Endothelial cell of umbilical vein (primary cell): ENCODE measurements at regions not wholly inside any gene's neighbourhood (a gene's known extent, or its start where the extent isn't known, plus 50 kb on each side); places are given as distances from the start of the nearest gene placed in this dataset.
A peak's percentile ranks its signal among the peaks of the same experiment; 100 is the strongest.

ENCODE experiments used
- BruUV-seq: library from RNA; stranded (reverse); fragments of 400-500 nt; replicated peaks from 2 replicates; lab custom pipeline; 2021; lab: Mats Ljungman, UMichigan
- CTCF ChIA-PET: fragments of 300-600, 350-600 bp; sonication (Branson Sonifier 250); formaldehyde crosslinking; loops from one replicate; lab custom pipeline; 2021; ENCODE audit warnings: antibody characterized with exemption, inconsistent platforms; lab: Charles Lee
- POLR2A ChIA-PET: fragments of 300-600, 350-600 bp; sonication (Branson Sonifier 250); formaldehyde crosslinking; loops from one replicate; lab custom pipeline; 2021; ENCODE audit warnings: antibody characterized with exemption, inconsistent platforms; lab: Charles Lee
- DNase-seq: peaks from one replicate; pipeline ENCODE4 v3.0.0-alpha.2; 2011; ENCODE audit warnings: low read depth, low spot score
- FAIRE-seq: peaks from 2 replicates; lab custom pipeline; 2011; peaks lifted over from hg19 to GRCh38; lab: Jason Lieb, UNC
- H2AFZ ChIP-seq: 2 replicates; pipeline ENCODE4 v1.6.0; 2012; ENCODE audit warnings: low read depth, low read length, control low read depth, inconsistent platforms
- H3K27ac ChIP-seq: 2 replicates; pipeline ENCODE4 v1.5.1; 2011; ENCODE audit warnings: low read depth, mild to moderate bottlenecking, control low read depth, low read length, moderate library complexity; ENCODE audit not compliant: insufficient read depth
- H3K27me3 ChIP-seq, 2 experiments: 2 replicates each; pipeline versions ENCODE4 v1.6.0 to v1.6.1; 2011; ENCODE audit warnings: low read length in 2 of 2, mixed read lengths in 1 of 2; ENCODE audit not compliant: control insufficient read depth in 2 of 2, insufficient read depth in 2 of 2
- H3K36me3 ChIP-seq, 2 experiments: 2 replicates in 1 of 2; 3 replicates in 1 of 2; pipeline ENCODE4 v1.5.1; 2011; ENCODE audit warnings: low read length in 2 of 2, mild to moderate bottlenecking in 1 of 2, moderate library complexity in 1 of 2; ENCODE audit not compliant: control insufficient read depth in 2 of 2, insufficient read depth in 2 of 2; ENCODE audit errors: extremely low read depth in 1 of 2
- H3K4me1 ChIP-seq: 3 replicates; pipeline ENCODE4 v1.5.1; 2011; ENCODE audit warnings: mild to moderate bottlenecking, low read length; ENCODE audit not compliant: control insufficient read depth, insufficient read depth; ENCODE audit errors: extremely low read depth
- H3K4me2 ChIP-seq: 2 replicates; pipeline ENCODE4 v1.6.1; 2011; ENCODE audit warnings: low read length, control low read depth, mixed read lengths; ENCODE audit not compliant: insufficient read depth
- H3K4me3 ChIP-seq, 3 experiments: fragments of 200-600 bp in 1 of 3; sonication (generic), shearing (Covaris generic) in 1 of 3; replicated peaks in 1 of 3; 2 replicates each; pipeline ENCODE4 v1.5.1; 2011 to 2016; ENCODE audit warnings: control low read depth in 3 of 3, low read length in 3 of 3, mild to moderate bottlenecking in 2 of 3, inconsistent platforms in 1 of 3, low read depth in 1 of 3, moderate library complexity in 1 of 3; ENCODE audit not compliant: insufficient read depth in 1 of 3
- H3K79me2 ChIP-seq: 2 replicates; pipeline ENCODE4 v1.6.0; 2012; ENCODE audit warnings: low read length, inconsistent platforms; ENCODE audit not compliant: control insufficient read depth, insufficient read depth
- H3K9ac ChIP-seq: replicated peaks from 2 replicates; pipeline ENCODE3; 2011; ENCODE audit warnings: low read length, control low read depth; ENCODE audit not compliant: insufficient read depth; ENCODE audit errors: extremely low read depth
- H3K9me1 ChIP-seq: replicated peaks from 3 replicates; pipeline ENCODE4 v1.6.0; 2011; ENCODE audit warnings: mild to moderate bottlenecking, low read length; ENCODE audit not compliant: control insufficient read depth, insufficient read depth; ENCODE audit errors: extremely low read depth
- H3K9me3 ChIP-seq: replicated peaks from 2 replicates; pipeline ENCODE4 v1.5.1; 2012; ENCODE audit warnings: low read length, inconsistent platforms; ENCODE audit not compliant: control insufficient read depth, insufficient read depth
- H4K20me1 ChIP-seq: replicated peaks from 2 replicates; pipeline ENCODE3; 2011; ENCODE audit warnings: mild to moderate bottlenecking, low read length; ENCODE audit not compliant: control insufficient read depth, insufficient read depth; ENCODE audit errors: extremely low read depth
- CTCF ChIP-seq, 2 donors: IDR thresholded peaks; 1 replicate in 1 of 2; 2 replicates in 1 of 2; pipeline ENCODE4 v1.5.1; 2011; ENCODE audit warnings: low read length in 2 of 2, mild to moderate bottlenecking in 2 of 2, moderate library complexity in 2 of 2, control low read depth in 1 of 2, inconsistent platforms in 1 of 2, low read depth in 1 of 2; ENCODE audit not compliant: insufficient read depth in 1 of 2; ENCODE audit errors: extremely low read depth in 1 of 2
- EZH2 ChIP-seq: IDR thresholded peaks from 2 replicates; pipeline ENCODE4 v1.6.1; 2012; ENCODE audit warnings: borderline replicate concordance, low read depth, mild to moderate bottlenecking, moderate library complexity, low read length, inconsistent platforms; ENCODE audit not compliant: severe bottlenecking
- FOS ChIP-seq: IDR thresholded peaks from 2 replicates; pipeline ENCODE4 v1.6.1; 2011; ENCODE audit warnings: mild to moderate bottlenecking, low read length, moderate library complexity, borderline replicate concordance; ENCODE audit not compliant: insufficient read depth
- GATA2 ChIP-seq: IDR thresholded peaks from 2 replicates; pipeline ENCODE4 v1.7.0; 2011; ENCODE audit warnings: low read depth, mild to moderate bottlenecking, moderate library complexity, mixed read lengths, low read length; ENCODE audit not compliant: insufficient read length, insufficient read depth
- JUN ChIP-seq: IDR thresholded peaks from 2 replicates; pipeline ENCODE4 v1.6.1; 2011; ENCODE audit warnings: borderline replicate concordance, low read depth; ENCODE audit not compliant: insufficient read length, insufficient read depth
- MYC ChIP-seq: IDR thresholded peaks from one replicate; pipeline ENCODE4 v1.6.1; 2011; ENCODE audit warnings: mild to moderate bottlenecking, low read depth, low read length
- POLR2A ChIP-seq: IDR thresholded peaks from 2 replicates; pipeline ENCODE4 v1.6.1; 2012; ENCODE audit warnings: low read depth, mild to moderate bottlenecking, control low read depth, low read length
- POLR2AphosphoS5 ChIP-seq: IDR thresholded peaks from 2 replicates; pipeline ENCODE4 v1.6.1; 2012; ENCODE audit warnings: low read depth, mild to moderate bottlenecking, control low read depth, low read length, moderate library complexity; ENCODE audit not compliant: insufficient read depth
- dilution Hi-C: fragments of 300-500 bp; cut with MboI; formaldehyde crosslinking; loops from one replicate; pipeline ENCODE4 v1.15.0; 2019; ENCODE audit warnings: low sequenced_read_pairs; ENCODE audit not compliant: extremely low pct_ligation_motif_present
- intact Hi-C: fragments of 100-400 bp; cut with micrococcal nuclease; formaldehyde crosslinking; loops from one replicate; pipeline ENCODE4 v1.10.0; 2022
- TF ChIP-seq, protein P1 (sequence below): IDR thresholded peaks from 2 replicates; pipeline ENCODE4 v1.6.1; 2011; ENCODE audit not compliant: insufficient read depth, insufficient read length

DNA sequence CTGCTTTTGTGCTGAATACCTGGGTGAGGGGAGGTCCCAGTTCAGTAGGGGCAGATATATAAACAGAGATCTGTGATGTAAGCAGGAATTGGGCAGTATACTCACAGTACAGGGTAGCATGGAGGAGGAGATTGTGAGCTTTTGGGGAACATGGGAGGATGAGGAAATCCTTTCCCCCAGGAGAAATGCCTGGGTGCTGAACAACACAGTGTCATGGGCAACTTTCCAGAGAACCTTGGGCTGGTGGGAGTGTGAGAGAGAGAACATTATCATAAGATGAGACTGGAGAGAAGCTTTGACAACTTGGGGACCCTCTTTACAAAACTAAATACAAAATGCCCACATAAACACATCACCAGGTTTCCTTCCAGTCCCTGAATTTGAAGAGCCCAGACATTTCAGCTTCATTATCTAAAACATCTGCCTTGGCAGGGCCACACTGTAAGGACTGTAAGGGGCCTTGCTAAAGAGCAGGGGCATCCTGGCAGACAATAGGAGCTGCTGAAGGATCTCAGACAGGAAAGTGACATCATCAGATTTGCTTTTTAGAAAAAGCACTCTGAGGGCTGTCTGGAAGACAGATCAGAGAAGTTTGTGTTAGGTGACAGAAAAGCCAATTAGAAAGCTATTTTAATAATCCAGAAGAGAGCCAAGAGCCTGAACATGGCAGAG, 105.1 kb upstream of the FOXN2 start:
- CTCF ChIA-PET, result interaction anchor here (0.5 to 2.3 kb wide), 4 partner anchors 11 to 103 kb away, joined by 3 to 7 read pairs (median 6); no protein-coding TSS in a partner anchor
- peak; percentile 88 for FAIRE-seq
- H3K4me2 ChIP-seq, result peak overlapping the region; percentile 30

More for the DNA sequence above, 105.1 kb upstream of the FOXN2 start:
- H2AFZ ChIP-seq, result peak overlapping the region; percentile 48
- H3K4me3 ChIP-seq, result no peak overlapping the region
- no TSS peak for BruUV-seq
- H4K20me1 ChIP-seq, result no peaks in the 10 kb centered on the region
- peak; percentile 53 for DNase-seq
- POLR2A ChIA-PET, result no interaction called here
- no peaks in the 10 kb centered on the region for H3K36me3 ChIP-seq
- intact Hi-C loops (loop anchor here (5.0 kb wide), 1 partner anchor 213 kb away; no protein-coding TSS in a partner anchor), dilution Hi-C loops (no loop called here)
- peaks cover 16% of the 10 kb centered on the region for H3K4me1 ChIP-seq
- H3K79me2 ChIP-seq, result no peaks in the 10 kb centered on the region
- H3K9me1 ChIP-seq, result no peaks in the 10 kb centered on the region
- H3K9me3 ChIP-seq, result no peaks in the 10 kb centered on the region
- TF ChIP-seq CTCF (IDR thresholded peaks at IDR 0.05; ENCODE audit: extremely low read depth in 1 of 2, insufficient read depth in 1 of 2, low read depth in 1 of 2, low read length in 2 of 2) (no peak), POLR2A (no peak), POLR2AphosphoS5 (peak; percentile 17), JUN (no peak), FOS (no peak), GATA2 (peak; percentile 27), MYC (no peak), EZH2 (no peak)
- TF ChIP-seq, protein P1, sequence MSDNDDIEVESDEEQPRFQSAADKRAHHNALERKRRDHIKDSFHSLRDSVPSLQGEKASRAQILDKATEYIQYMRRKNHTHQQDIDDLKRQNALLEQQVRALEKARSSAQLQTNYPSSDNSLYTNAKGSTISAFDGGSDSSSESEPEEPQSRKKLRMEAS, result no peak
- no peaks in the 10 kb centered on the region for H3K27me3 ChIP-seq
- H3K27ac ChIP-seq, result peak overlapping the region; percentile 69
- peak overlapping the region; percentile 18 for H3K9ac ChIP-seq
